ENCODE measurements at regions not wholly inside any gene's neighbourhood (a gene's known extent, or its start where the extent isn't known, plus 50 kb on each side); places are given as distances from the start of the nearest gene placed in this dataset.

GRCh38 chr17:55865072-55865762, 114.4 kb downstream of the PCTP start:
- TF ChIP-seq, protein P1, sequence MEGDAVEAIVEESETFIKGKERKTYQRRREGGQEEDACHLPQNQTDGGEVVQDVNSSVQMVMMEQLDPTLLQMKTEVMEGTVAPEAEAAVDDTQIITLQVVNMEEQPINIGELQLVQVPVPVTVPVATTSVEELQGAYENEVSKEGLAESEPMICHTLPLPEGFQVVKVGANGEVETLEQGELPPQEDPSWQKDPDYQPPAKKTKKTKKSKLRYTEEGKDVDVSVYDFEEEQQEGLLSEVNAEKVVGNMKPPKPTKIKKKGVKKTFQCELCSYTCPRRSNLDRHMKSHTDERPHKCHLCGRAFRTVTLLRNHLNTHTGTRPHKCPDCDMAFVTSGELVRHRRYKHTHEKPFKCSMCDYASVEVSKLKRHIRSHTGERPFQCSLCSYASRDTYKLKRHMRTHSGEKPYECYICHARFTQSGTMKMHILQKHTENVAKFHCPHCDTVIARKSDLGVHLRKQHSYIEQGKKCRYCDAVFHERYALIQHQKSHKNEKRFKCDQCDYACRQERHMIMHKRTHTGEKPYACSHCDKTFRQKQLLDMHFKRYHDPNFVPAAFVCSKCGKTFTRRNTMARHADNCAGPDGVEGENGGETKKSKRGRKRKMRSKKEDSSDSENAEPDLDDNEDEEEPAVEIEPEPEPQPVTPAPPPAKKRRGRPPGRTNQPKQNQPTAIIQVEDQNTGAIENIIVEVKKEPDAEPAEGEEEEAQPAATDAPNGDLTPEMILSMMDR (conservative IDR thresholded peaks at IDR 0.05; ENCODE audit: low read depth, low read length): no peak
- no peak for TF ChIP-seq EZH2phosphoT487 (IDR thresholded peaks at IDR 0.05; ENCODE audit: borderline replicate concordance, low read length)
- TF ChIP-seq EZH2 (IDR thresholded peaks at IDR 0.05; ENCODE audit: low read length, unreplicated experiment): no peak
- POLR2A ChIA-PET (ENCODE audit: unreplicated experiment): no interaction called here
- no peak overlapping the region for H3K4me3 ChIP-seq (ENCODE audit: low read length)
- DNase-seq (no peak), ATAC-seq (no peak)
- peaks cover 11% of the 10 kb centered on the region for H3K27me3 ChIP-seq (ENCODE audit: low read length)
- no peaks in the 10 kb centered on the region for H3K9me2 ChIP-seq (replicated peaks; ENCODE audit: low read length)
- H3K4me2 ChIP-seq (ENCODE audit: low read length): no peak overlapping the region
- CTCF ChIA-PET: no interaction called here
- intact Hi-C loops (cut with micrococcal nuclease): no loop called here
- no peaks in the 10 kb centered on the region for H4K20me1 ChIP-seq (ENCODE audit: low read length)
- no peaks in the 10 kb centered on the region for H3K79me2 ChIP-seq (ENCODE audit: low read length)
- H3K9me3 ChIP-seq (ENCODE audit: low read length): no peaks in the 10 kb centered on the region; the same call in 1 of the 2 replicates
- no TSS peak for BruUV-seq (replicated peaks)
- H2AFZ ChIP-seq (ENCODE audit: low read length): no peak overlapping the region
- H3K27ac ChIP-seq (ENCODE audit: low read length): no peak overlapping the region
- H3F3A ChIP-seq (ENCODE audit: low read length, unreplicated experiment): no peaks in the 10 kb centered on the region
- H3K9ac ChIP-seq (ENCODE audit: low read length): no peak overlapping the region
- H3K4me1 ChIP-seq (ENCODE audit: insufficient read depth, low read length): no peaks in the 10 kb centered on the region
- H3K36me3 ChIP-seq (ENCODE audit: low read depth, low read length): no peaks in the 10 kb centered on the region

GRCh38 chr17:55870044-55870443, 119.2 kb downstream of the PCTP start:
- no TSS peak for BruUV-seq (replicated peaks)
- Histone ChIP-seq H3K9me3 (ENCODE audit: low read length) (no peaks in the 10 kb centered on the region; the same call in 1 of the 2 replicates), H4K20me1 (ENCODE audit: low read length) (no peaks in the 10 kb centered on the region), H2AFZ (ENCODE audit: low read length) (no peak overlapping the region), H3K9me2 (replicated peaks; ENCODE audit: low read length) (no peaks in the 10 kb centered on the region), H3K36me3 (ENCODE audit: low read depth, low read length) (no peaks in the 10 kb centered on the region), H3K27me3 (ENCODE audit: low read length) (no peaks in the 10 kb centered on the region), H3K79me2 (ENCODE audit: low read length) (no peaks in the 10 kb centered on the region), H3K4me1 (ENCODE audit: insufficient read depth, low read length) (no peaks in the 10 kb centered on the region), H3K4me3 (ENCODE audit: low read length) (no peak overlapping the region), H3K4me2 (ENCODE audit: low read length) (no peak overlapping the region), H3K9ac (ENCODE audit: low read length) (no peak overlapping the region), H3F3A (ENCODE audit: low read length, unreplicated experiment) (no peaks in the 10 kb centered on the region), H3K27ac (ENCODE audit: low read length) (no peak overlapping the region)
- TF ChIP-seq, protein P1 (conservative IDR thresholded peaks at IDR 0.05; ENCODE audit: low read depth, low read length): no peak
- no peak for TF ChIP-seq EZH2phosphoT487 (IDR thresholded peaks at IDR 0.05; ENCODE audit: borderline replicate concordance, low read length)
- TF ChIP-seq EZH2 (IDR thresholded peaks at IDR 0.05; ENCODE audit: low read length, unreplicated experiment): no peak
- intact Hi-C loops (cut with micrococcal nuclease): no loop called here
- ATAC-seq (no peak), DNase-seq (no peak)
- CTCF ChIA-PET: no interaction called here
- POLR2A ChIA-PET (ENCODE audit: unreplicated experiment): no interaction called here

GRCh38 chr17:55872374-55872773, 121.5 kb downstream of the PCTP start:
- no peak for ATAC-seq
- Histone ChIP-seq H3K36me3 (ENCODE audit: low read depth, low read length) (no peaks in the 10 kb centered on the region), H3K27ac (ENCODE audit: low read length) (no peak overlapping the region), H3K4me2 (ENCODE audit: low read length) (no peak overlapping the region), H4K20me1 (ENCODE audit: low read length) (no peaks in the 10 kb centered on the region), H3K27me3 (ENCODE audit: low read length) (no peaks in the 10 kb centered on the region), H3K9me3 (ENCODE audit: low read length) (no peaks in the 10 kb centered on the region), H3K9ac (ENCODE audit: low read length) (no peak overlapping the region), H2AFZ (ENCODE audit: low read length) (no peak overlapping the region), H3K4me1 (ENCODE audit: insufficient read depth, low read length) (no peaks in the 10 kb centered on the region), H3K9me2 (replicated peaks; ENCODE audit: low read length) (no peaks in the 10 kb centered on the region), H3K79me2 (ENCODE audit: low read length) (no peaks in the 10 kb centered on the region), H3K4me3 (ENCODE audit: low read length) (no peak overlapping the region), H3F3A (ENCODE audit: low read length, unreplicated experiment) (no peaks in the 10 kb centered on the region)
- TF ChIP-seq EZH2 (IDR thresholded peaks at IDR 0.05; ENCODE audit: low read length, unreplicated experiment) (no peak), EZH2phosphoT487 (IDR thresholded peaks at IDR 0.05; ENCODE audit: borderline replicate concordance, low read length) (no peak)
- TF ChIP-seq, protein P1 (conservative IDR thresholded peaks at IDR 0.05; ENCODE audit: low read depth, low read length): no peak
- CTCF ChIA-PET: no interaction called here
- POLR2A ChIA-PET (ENCODE audit: unreplicated experiment): no interaction called here
- no peak for DNase-seq
- intact Hi-C loops (cut with micrococcal nuclease): no loop called here
- BruUV-seq (replicated peaks): no TSS peak
